Caco-2 (cell line): ENCODE measurements at regions not wholly inside any gene's neighbourhood (a gene's known extent, or its start where the extent isn't known, plus 50 kb on each side); places are given as distances from the start of the nearest gene placed in this dataset.

Experiments
- BruUV-seq: library from RNA; stranded (reverse); fragments of 400-500 nt; replicated peaks from 2 replicates; lab custom pipeline; 2021; lab: Mats Ljungman, UMichigan
- CTCF ChIA-PET: fragments of 300-600 bp; sonication (Branson Sonifier 250); formaldehyde crosslinking; loops from one replicate; lab custom pipeline; 2022; ENCODE audit warnings: antibody characterized with exemption; lab: Charles Lee
- POLR2A ChIA-PET: fragments of 300-600 bp; sonication (Branson Sonifier 250); formaldehyde crosslinking; loops from one replicate; lab custom pipeline; 2022; ENCODE audit warnings: antibody characterized with exemption; lab: Charles Lee
- DNase-seq, 2 experiments: peaks; one replicate each; pipeline versions ENCODE4 v3.0.0 to v3.0.0-alpha.2; 2020 to 2022
- H3K27me3 ChIP-seq: replicated peaks from 2 replicates; pipeline ENCODE4 v1.6.0; 2011; ENCODE audit warnings: low read length; ENCODE audit not compliant: control insufficient read depth, insufficient read depth
- H3K36me3 ChIP-seq: 2 replicates; pipeline ENCODE4 v1.5.1; 2011; ENCODE audit warnings: low read length; ENCODE audit not compliant: control insufficient read depth, insufficient read depth
- H3K4me1 ChIP-seq: fragments of 250-450 bp; sonication (Bioruptor Pico); 2 replicates; pipeline ENCODE4 v1.5.1; 2020; ENCODE audit warnings: mild to moderate bottlenecking
- H3K4me3 ChIP-seq: 2 replicates; pipeline ENCODE4 v1.5.1; 2011; ENCODE audit warnings: low read depth, mild to moderate bottlenecking, control low read depth, low read length
- H3K9me3 ChIP-seq: fragments of 250-450 bp; sonication (Bioruptor Pico); 2 replicates; pipeline ENCODE4 v1.5.1; 2020; ENCODE audit warnings: mild to moderate bottlenecking, moderate library complexity
- H3K27ac Mint-ChIP-seq: one replicate; pipeline ENCODE4 v1.8.0; 2022; ENCODE audit warnings: mixed read lengths; ENCODE audit not compliant: unreplicated experiment
- H3K27me3 Mint-ChIP-seq: one replicate; pipeline ENCODE4 v1.8.0; 2022; ENCODE audit warnings: mixed read lengths; ENCODE audit not compliant: insufficient read depth, unreplicated experiment
- H3K36me3 Mint-ChIP-seq: one replicate; pipeline ENCODE4 v1.8.0; 2022; ENCODE audit warnings: mild to moderate bottlenecking, mixed read lengths; ENCODE audit not compliant: insufficient read depth, unreplicated experiment
- H3K4me1 Mint-ChIP-seq: one replicate; pipeline ENCODE4 v1.8.0; 2022; ENCODE audit warnings: low read depth, mixed read lengths; ENCODE audit not compliant: unreplicated experiment
- H3K4me3 Mint-ChIP-seq: one replicate; pipeline ENCODE4 v1.8.0; 2022; ENCODE audit warnings: mild to moderate bottlenecking, moderate library complexity, mixed read lengths; ENCODE audit not compliant: unreplicated experiment
- H3K9me3 Mint-ChIP-seq: one replicate; pipeline ENCODE4 v1.8.0; 2022; ENCODE audit warnings: mixed read lengths; ENCODE audit not compliant: unreplicated experiment
- intact Hi-C: fragments of 100-400 bp; cut with micrococcal nuclease; formaldehyde crosslinking; loops from one replicate; pipeline ENCODE4 v1.10.0; 2022; ENCODE audit not compliant: unreplicated experiment
- TF ChIP-seq, protein P1 (sequence below), 2 experiments: fragments of 200-600 bp in 1 of 2; IDR thresholded peaks; 1 replicate in 1 of 2; 2 replicates in 1 of 2; pipeline versions ENCODE4 v1.5.1 to v1.8.0; 2011 to 2022; ENCODE audit warnings: antibody characterized with exemption in 1 of 2, control low read depth in 1 of 2, inconsistent platforms in 1 of 2, low read depth in 1 of 2, low read length in 1 of 2, mild to moderate bottlenecking in 1 of 2, moderate library complexity in 1 of 2; ENCODE audit not compliant: insufficient read depth in 1 of 2, severe bottlenecking in 1 of 2, unreplicated experiment in 1 of 2

DNA sequence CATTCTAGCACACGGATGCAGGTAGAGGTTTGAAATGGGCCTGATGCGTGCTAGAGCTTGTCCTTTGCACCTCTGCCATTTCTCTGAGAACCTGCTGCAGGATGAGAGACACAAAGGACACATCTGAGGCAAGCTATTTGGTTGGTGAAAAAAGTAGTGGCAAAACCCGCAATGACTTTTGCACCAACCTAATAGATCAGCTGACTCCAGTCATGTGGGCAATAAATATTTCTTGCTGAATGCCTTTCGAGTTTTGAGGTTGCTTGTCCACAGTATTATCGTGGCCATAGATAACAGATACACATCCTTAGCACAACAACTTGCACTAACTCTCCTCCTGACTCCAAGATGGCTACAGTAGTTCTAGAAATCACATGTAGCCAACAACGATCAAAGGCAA is 57.8 kb upstream of the ZNF423 start:
- intact Hi-C loops: no loop called here
- no peak for DNase-seq
- Histone ChIP-seq H3K36me3 (no peaks in the 10 kb centered on the region), H3K4me1 (peaks cover 8% of the 10 kb centered on the region; the same call in 1 of the 2 replicates), H3K9me3 (no peaks in the 10 kb centered on the region), H3K27me3 (no peaks in the 10 kb centered on the region), H3K4me3 (no peak overlapping the region)
- no peaks in the 10 kb centered on the region for H3K9me3 Mint-ChIP-seq
- CTCF ChIA-PET: no interaction called here
- no peak overlapping the region for H3K27ac Mint-ChIP-seq
- TF ChIP-seq, protein P1, sequence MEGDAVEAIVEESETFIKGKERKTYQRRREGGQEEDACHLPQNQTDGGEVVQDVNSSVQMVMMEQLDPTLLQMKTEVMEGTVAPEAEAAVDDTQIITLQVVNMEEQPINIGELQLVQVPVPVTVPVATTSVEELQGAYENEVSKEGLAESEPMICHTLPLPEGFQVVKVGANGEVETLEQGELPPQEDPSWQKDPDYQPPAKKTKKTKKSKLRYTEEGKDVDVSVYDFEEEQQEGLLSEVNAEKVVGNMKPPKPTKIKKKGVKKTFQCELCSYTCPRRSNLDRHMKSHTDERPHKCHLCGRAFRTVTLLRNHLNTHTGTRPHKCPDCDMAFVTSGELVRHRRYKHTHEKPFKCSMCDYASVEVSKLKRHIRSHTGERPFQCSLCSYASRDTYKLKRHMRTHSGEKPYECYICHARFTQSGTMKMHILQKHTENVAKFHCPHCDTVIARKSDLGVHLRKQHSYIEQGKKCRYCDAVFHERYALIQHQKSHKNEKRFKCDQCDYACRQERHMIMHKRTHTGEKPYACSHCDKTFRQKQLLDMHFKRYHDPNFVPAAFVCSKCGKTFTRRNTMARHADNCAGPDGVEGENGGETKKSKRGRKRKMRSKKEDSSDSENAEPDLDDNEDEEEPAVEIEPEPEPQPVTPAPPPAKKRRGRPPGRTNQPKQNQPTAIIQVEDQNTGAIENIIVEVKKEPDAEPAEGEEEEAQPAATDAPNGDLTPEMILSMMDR (IDR thresholded peaks at IDR 0.05; ENCODE audit: insufficient read depth in 1 of 2, low read depth in 1 of 2, low read length in 1 of 2, severe bottlenecking in 1 of 2, unreplicated experiment in 1 of 2): no peak
- no peaks in the 10 kb centered on the region for H3K27me3 Mint-ChIP-seq
- POLR2A ChIA-PET: no interaction called here
- H3K36me3 Mint-ChIP-seq: no peaks in the 10 kb centered on the region
- H3K4me3 Mint-ChIP-seq: no peak overlapping the region
- no peaks in the 10 kb centered on the region for H3K4me1 Mint-ChIP-seq
- no TSS peak for BruUV-seq

DNA sequence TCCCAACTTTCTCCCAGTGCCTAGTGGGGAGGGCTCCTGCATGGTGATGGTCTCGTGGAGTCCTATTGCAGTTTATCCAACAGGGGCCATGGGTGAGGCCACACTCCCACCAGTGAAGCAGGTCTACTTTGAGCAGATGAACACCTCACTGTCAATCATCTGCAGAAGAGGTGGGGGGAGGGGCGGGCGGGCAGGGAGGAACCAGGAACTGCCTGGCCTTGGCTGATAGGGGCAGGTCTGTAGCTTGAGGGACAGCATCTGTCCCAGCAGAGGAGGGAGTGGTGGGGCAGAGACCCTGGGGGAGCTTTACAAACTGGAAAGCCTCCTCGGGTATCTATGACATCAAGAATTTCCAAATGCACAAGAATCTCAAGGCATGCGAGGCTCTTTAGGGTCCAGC is 58.7 kb upstream of the ZNF423 start:
- intact Hi-C loops: no loop called here
- no TSS peak for BruUV-seq
- Mint-ChIP-seq H3K36me3 (no peaks in the 10 kb centered on the region), H3K27ac (no peak overlapping the region), H3K9me3 (no peaks in the 10 kb centered on the region), H3K4me1 (no peaks in the 10 kb centered on the region), H3K4me3 (no peak overlapping the region), H3K27me3 (no peaks in the 10 kb centered on the region)
- Histone ChIP-seq H3K4me1 (peaks cover 8% of the 10 kb centered on the region; the same call in 1 of the 2 replicates), H3K9me3 (no peaks in the 10 kb centered on the region), H3K36me3 (no peaks in the 10 kb centered on the region), H3K4me3 (no peak overlapping the region), H3K27me3 (no peaks in the 10 kb centered on the region)
- DNase-seq: no peak
- TF ChIP-seq, protein P1 (IDR thresholded peaks at IDR 0.05; ENCODE audit: insufficient read depth in 1 of 2, low read depth in 1 of 2, low read length in 1 of 2, severe bottlenecking in 1 of 2, unreplicated experiment in 1 of 2): no peak
- CTCF ChIA-PET: interaction anchor here (1.2 kb wide), 1 partner anchor 57 kb away, joined by 3 read pairs; no protein-coding TSS in a partner anchor
- POLR2A ChIA-PET: no interaction called here

DNA sequence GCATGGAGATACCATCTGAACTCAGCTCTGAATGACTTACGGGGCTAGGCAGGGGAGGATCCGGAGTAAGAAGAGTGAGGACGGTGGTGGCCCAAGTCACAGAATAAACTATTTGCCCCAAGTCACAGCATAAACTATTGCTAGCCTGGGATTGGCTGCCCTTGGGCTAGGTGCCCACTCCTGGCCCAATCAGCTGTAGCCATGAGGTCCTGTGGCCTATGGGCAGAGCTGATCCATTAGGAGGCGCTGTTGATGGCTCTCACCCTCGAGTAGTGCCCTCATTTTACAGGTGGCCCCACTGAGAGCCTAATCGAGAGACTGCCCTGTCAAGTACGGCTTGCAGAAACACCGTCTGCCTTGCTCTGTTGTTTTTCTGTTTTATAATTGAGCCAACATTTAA is 62.3 kb upstream of the ZNF423 start:
- Mint-ChIP-seq H3K27me3 (no peaks in the 10 kb centered on the region), H3K4me3 (no peak overlapping the region), H3K9me3 (no peaks in the 10 kb centered on the region), H3K4me1 (no peaks in the 10 kb centered on the region), H3K36me3 (no peaks in the 10 kb centered on the region), H3K27ac (no peak overlapping the region)
- intact Hi-C loops: no loop called here
- no peak for DNase-seq
- H3K9me3 ChIP-seq: no peaks in the 10 kb centered on the region
- ChIA-PET POLR2A (no interaction called here), CTCF (interaction anchor here (2.0 kb wide), 1 partner anchor 61 kb away, joined by 8 read pairs; no protein-coding TSS in a partner anchor)
- peaks cover 11% of the 10 kb centered on the region; the same call in 1 of the 2 replicates for H3K4me1 ChIP-seq
- no peaks in the 10 kb centered on the region for H3K36me3 ChIP-seq
- BruUV-seq: no TSS peak
- H3K4me3 ChIP-seq: no peak overlapping the region
- TF ChIP-seq, protein P1 (IDR thresholded peaks at IDR 0.05; ENCODE audit: insufficient read depth in 1 of 2, low read depth in 1 of 2, low read length in 1 of 2, severe bottlenecking in 1 of 2, unreplicated experiment in 1 of 2): no peak
- H3K27me3 ChIP-seq: no peaks in the 10 kb centered on the region
